GM13976 (cell line): ENCODE measurements at regions not wholly inside any gene's neighbourhood (a gene's known extent, or its start where the extent isn't known, plus 50 kb on each side); places are given as distances from the start of the nearest gene placed in this dataset.

ENCODE experiments used
- DNase-seq: peaks from one replicate; pipeline ENCODE4 v3.0.0; 2012; ENCODE audit warnings: low spot score
- CTCF ChIP-seq: IDR thresholded peaks from 2 replicates; pipeline ENCODE4 v1.5.1; 2012; ENCODE audit warnings: borderline replicate concordance, mild to moderate bottlenecking; ENCODE audit not compliant: insufficient read depth; ENCODE audit errors: extremely low read depth, missing control alignments, control extremely low read depth
- in situ Hi-C: fragments of 300-500 bp; cut with MboI; formaldehyde crosslinking; loops from one replicate; pipeline ENCODE4 v1.12.0; 2022; ENCODE audit warnings: low sequenced_read_pairs, mixed read lengths, inconsistent platforms; ENCODE audit not compliant: unreplicated experiment

- no peak for DNase-seq
- no peak for TF ChIP-seq CTCF
- in situ Hi-C loops: no loop called here
Measured at GRCh38 chr6:37551002-37551401, 51.3 kb upstream of the CCDC167 start.

GRCh38 chr6:37550191-37550831, 50.6 kb upstream of the CCDC167 start:
- in situ Hi-C loops: no loop called here
- no peak for TF ChIP-seq CTCF
- no peak for DNase-seq

DNA sequence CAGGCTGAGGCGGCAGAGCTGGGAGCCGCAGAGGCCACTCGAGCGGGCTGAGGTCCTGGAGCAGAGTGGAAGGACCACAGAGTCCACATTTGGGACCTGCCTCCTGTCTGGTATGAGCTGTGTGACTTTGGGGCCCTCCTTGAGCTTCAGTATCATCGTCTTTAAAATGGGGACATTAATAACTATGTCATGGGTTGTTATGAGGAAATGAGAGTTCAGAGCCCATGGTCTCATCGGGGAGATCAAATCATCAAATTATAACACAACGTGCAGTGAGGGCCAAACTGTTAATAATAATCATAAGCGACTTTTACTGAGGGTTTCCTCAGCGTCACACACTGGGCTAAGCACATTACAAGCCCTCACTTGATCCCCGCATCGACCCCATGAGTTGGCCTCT, 49.9 kb upstream of the CCDC167 start:
- no peak for DNase-seq
- TF ChIP-seq CTCF: no peak
- in situ Hi-C loops: no loop called here
